GM21619 (cell line): ENCODE measurements at regions not wholly inside any gene's neighbourhood (a gene's known extent, or its start where the extent isn't known, plus 50 kb on each side); places are given as distances from the start of the nearest gene placed in this dataset.
"Not testable (repeated sequence)": the region's sequence is repeated elsewhere in the genome, so short reads cannot be mapped to it uniquely, and the experiment has no call there.

Experiments
- ATAC-seq: cut with Tn5 transposase; IDR thresholded peaks from one replicate; pipeline ENCODE4 v1.9.1; 2021; ENCODE audit not compliant: unreplicated experiment

GRCh38 chr10:7070950-7071349 lies 339.9 kb downstream of the SFMBT2 start:
- ATAC-seq = no peak

DNA sequence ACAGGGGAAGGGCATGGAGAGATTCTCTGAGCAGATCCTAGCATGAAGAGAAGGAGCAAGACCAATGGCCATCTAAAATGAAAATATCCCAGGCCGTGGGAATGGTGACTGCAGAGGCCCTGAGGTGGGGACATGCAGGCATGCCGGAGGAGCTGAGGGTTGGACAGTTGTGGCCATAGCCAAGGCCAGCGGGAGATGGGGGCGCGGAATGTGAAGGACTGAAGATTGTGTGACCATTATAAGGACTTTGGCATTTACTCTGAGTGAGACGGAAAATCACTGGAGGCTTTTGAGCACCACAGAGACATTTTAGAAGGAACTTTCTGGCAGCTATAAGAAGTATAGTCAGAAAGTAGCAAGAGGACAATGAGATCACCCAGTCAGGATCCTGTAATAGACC lies 341.1 kb downstream of the SFMBT2 start:
- ATAC-seq = no peak

DNA sequence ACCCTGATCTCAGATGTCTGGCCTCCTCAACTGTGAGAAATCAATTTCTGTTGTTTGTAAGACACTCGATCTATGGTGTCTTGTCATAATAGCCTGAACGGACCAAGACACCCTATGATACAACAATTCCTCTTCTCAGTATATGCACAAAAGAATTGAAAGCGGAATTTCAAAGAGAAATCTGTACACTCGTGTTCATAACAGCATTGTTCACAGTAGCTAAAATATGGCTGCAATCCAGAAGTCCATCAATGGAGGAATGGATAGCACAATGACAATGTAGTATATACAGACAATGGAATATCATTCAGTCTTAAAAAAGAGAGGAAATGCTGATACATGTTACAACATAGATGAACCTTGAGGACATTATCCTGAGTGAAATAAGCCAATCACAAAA lies 354.6 kb downstream of the SFMBT2 start:
- ATAC-seq = no peak

DNA sequence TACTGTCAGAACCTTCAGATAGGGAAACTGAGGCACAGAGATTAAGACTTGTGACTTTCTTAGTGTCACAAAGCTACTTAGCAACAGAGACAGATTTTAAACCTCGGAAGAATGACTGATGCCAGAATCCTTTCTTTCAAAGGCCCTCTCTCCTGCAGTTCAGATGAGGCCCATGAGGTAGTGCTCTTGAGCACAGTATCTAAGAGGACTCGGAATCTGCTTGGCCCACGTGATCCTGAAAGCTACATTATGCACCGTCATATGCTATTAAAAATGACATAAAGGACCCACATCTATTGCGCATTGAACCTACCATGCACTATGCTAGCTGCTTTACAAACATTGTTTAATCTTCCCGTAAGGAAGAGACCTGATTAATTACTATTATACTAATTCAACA lies 355.9 kb downstream of the SFMBT2 start:
- ATAC-seq = no peak

GRCh38 chr10:7053195-7053594 lies 357.6 kb downstream of the SFMBT2 start:
- no peak for ATAC-seq

DNA sequence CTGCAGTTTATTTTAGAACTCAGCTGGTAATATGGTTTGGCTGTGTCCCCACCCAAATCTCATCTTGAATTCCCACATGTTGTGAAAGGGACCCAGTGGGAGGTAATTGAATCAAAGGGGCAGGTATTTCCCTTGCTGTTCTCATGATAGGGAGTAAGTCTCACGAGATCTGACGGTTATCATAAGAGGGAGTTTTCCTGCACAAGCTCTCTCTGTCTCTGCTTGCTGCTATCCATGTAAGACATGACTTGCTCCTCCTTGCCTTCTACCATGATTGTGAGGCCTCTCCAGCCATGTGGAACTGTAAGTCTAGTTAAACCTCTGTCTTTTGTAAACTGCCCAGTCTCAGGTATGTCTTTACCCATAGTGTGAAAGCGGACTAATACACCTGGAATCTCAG lies 360.8 kb downstream of the SFMBT2 start:
- ATAC-seq = not testable (repeated sequence)

- no peak for ATAC-seq
Observed at GRCh38 chr10:7048061-7048460, 362.8 kb downstream of the SFMBT2 start.

GRCh38 chr10:7046615-7047014 lies 364.2 kb downstream of the SFMBT2 start:
- peak; percentile 61 for ATAC-seq

DNA sequence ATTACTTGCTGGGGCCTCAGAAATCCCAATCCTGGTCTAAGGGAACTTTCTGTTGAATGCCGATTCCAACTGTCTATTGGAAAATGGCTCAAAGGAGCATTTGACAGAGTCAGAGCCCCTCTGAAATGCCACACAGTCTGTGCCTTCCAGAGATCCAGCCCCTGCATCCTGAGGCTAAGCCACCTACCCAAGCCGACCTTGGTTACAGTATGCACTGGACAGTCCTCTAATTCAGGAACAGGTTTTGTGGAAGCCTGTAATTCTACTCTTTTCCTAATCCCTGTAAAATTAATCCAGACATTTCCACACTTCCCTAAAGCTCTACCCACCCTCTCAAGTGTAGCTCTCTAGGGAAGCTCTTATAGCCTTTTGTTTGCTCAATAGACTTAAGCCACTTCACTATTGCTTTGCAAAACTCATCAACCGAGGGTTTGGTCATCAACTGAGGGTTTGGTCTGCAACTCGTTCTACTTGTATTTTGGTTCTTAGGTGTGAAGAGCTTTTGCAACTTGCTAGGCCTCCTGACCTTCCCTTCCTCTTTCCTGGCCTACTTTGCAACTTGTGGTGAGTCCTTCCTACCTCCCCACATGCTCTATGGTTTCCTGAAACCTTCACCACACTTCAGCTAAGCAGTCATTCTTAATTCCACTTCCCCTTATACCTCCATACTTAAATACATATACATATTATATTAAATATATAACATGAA lies 364.8 kb downstream of the SFMBT2 start:
- peak; percentile 86 for ATAC-seq

- ATAC-seq = no peak
Observed at GRCh38 chr10:7043055-7043653, 367.7 kb downstream of the SFMBT2 start.

DNA sequence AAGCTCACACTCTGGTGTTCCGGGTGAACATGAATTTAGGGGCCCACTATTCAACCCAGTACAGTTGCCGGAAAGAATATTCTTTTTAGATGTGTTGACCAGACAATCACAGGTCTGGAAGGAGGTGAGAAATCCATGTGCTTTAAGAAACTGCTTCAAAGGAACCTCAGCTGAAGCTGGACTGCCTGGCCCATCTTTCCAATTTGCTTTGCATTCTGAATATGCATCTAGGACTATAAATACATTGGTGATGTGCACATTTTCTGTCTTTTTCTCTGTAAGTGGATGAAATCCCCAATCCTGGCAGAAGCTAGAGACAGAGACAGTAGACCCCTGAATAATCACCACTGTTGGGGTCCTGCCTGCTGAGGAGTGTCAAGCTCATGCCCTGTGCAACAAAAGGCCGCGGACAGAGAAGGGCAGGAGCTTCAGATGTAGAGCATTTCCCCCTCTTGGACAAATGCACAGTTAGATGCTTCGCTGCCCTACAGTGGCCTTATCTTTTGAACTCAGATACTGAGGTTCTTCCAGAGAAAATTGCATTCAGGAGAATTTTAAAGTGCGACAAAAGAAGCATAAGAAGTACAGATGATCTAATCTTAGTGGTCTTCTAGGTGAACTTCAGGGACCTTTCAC lies 368.3 kb downstream of the SFMBT2 start:
- ATAC-seq = no peak

DNA sequence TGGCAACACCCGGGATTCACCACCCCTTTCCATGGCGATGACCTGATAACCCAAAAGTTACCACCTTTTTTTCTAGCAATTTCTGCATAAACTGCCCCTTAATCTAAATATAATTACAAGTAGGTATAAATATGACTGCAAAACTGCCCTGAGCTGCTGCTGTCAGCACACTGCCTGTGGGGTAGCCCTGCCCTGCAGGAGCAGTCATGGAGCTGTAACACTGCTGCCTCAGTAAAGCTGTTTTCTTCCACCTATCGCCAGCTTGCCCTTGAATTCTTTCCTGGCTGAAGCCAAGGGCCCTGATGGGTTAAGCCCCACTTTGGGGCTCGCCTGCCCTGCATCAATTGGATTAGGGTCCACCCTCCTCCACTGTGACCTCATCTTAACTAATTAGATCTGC lies 368.8 kb downstream of the SFMBT2 start:
- ATAC-seq = no peak

- no peak for ATAC-seq
Observed at GRCh38 chr10:7040681-7041080, 370.2 kb downstream of the SFMBT2 start.

DNA sequence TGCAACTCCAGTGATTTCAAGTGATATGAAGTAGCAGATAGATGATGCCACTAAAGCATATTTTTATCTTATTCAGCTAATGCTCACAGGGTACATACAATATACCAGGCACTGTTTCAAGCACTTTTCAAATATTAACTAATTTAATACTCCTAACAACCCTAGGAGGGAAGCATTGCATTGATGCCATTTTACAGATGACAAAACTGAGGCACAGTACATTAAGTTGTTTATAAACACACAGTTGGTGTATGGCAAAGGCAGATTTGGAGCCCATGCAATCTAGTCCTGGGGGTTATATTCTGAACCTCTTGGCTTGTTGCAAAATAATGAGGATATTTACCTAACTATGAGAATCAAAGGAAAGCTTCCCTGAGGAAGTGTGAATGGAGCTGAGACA lies 371.0 kb downstream of the SFMBT2 start:
- ATAC-seq = no peak

GRCh38 chr10:7038416-7038815 lies 372.4 kb downstream of the SFMBT2 start:
- no peak for ATAC-seq

- ATAC-seq = not testable (repeated sequence)
Observed at GRCh38 chr10:7037434-7037833, 373.4 kb downstream of the SFMBT2 start.

DNA sequence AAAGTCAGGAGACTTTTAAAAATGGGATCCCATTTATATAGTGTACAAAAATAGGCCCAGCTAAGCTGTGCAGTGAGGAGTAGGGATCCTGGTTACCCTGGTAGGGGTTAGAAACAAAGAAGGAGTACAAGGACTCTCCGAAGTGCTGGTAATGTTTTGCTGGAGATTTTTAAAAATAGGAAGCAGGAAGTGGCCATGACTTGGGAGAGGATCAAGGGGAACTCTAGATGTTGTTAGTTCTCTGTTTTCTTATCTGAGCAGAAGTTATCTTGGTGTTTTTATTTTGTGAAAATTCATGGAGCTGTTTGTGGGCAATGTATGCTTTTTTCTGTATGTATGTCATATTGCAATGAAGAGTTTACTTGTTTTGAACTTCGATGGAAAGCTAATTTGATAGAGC lies 373.9 kb downstream of the SFMBT2 start:
- no peak for ATAC-seq

DNA sequence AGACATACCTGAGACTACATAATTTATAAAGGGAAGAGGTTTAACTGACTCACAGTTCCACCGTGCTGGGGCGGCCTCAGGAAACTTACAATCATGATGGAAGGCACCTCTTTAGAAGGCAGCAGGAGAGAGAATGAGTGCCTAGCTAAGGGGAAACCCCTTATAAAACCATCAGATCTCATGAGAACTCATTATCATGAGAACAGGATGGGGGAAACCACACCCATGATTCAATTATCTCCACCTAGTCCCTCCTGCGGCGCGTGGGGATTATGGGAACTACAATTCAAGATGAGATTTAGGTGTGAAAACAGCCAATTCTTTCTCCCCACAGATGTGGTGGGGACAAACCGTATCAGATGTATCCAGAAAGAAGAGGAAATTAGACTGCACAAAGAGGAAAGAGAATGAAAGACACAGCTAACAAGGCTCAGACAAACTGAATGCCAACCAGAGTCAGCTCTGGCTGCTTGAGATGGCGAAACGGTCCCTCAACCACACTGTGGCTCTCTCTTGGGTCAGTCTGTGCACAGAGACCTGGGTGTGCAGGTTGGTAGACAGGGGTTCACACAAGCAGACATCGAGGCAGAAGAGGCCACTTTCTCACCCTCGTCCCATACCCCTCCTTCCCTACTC lies 375.6 kb downstream of the SFMBT2 start:
- ATAC-seq = no peak

DNA sequence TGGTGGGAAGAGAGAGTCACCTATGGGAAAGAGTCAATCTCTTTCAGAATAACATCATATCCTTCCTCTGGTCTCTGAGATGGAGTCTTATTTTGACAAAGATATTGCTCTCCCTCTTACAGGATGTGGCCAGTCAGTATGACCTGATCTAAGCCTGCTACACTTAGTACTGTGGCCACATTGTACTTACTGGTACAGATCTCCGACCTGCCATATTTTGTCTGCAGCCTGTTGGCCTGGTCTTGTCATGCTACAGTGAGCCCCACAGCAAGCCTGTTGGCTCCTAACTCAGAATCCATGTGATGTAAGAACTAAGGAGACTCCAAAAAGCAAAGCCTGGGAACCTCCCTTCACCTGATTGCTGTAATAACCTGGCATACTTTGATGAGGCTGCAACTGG lies 377.8 kb downstream of the SFMBT2 start:
- no peak for ATAC-seq

DNA sequence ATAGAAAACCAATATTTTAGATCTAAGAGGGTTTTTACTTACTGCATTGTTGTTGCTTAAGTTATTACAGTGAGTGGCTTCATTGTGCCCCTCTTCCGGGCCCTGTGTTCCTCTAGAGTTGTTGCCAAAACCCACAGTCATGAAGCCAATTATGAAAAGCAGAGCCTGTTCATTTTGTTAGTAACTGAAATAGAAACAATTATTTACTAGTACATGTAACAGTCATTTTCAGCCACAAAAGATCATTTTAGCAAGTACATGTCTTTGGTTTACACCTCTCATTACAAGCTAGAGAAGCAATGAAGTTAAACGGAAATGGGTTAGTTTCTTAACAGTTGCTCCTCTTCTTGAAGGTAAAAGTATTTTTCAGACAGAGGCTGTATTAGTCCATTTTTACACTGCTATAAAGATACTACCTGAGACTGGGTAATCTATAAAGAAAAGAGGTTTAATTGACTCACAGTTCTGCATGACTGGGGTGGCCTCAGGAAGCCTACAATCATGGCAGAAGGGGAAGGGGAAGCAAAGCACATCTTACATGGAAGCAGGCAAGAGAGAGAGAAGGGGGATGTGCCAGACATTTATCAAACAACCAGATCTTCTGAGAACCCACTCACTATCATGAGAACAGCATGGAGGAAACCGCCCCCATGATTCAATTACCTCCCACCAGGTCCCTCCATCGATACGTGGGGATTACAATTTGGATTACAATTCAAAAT lies 380.5 kb downstream of the SFMBT2 start:
- no peak for ATAC-seq

GRCh38 chr10:7029672-7030071 lies 381.2 kb downstream of the SFMBT2 start:
- no peak for ATAC-seq
